Psoas muscle (tissue), 7 donors: ENCODE measurements at regions not wholly inside any gene's neighbourhood (a gene's known extent, or its start where the extent isn't known, plus 50 kb on each side); places are given as distances from the start of the nearest gene placed in this dataset.

Experiments used
- ATAC-seq, 4 donors: fragments of 200-7000 bp; cut with Tn5 transposase; one replicate each; pipeline ENCODE4 v1.9.1; 2020; ENCODE audit warnings: moderate library complexity in 3 of 4, mild to moderate bottlenecking in 2 of 4
- DNase-seq, 2 donors: peaks; one replicate each; pipeline ENCODE4 v3.0.0-alpha.2; 2020
- H3K27ac ChIP-seq: fragments of 200-600 bp; one replicate; pipeline ENCODE4 v1.8.0; 2022
- H3K27me3 ChIP-seq, 3 donors: fragments of 200-600 bp in 1 of 3; one replicate each; pipeline versions ENCODE4 v1.6.1 to v1.8.0; 2013 to 2022; ENCODE audit warnings: low read length in 2 of 3, mild to moderate bottlenecking in 2 of 3, moderate library complexity in 1 of 3; ENCODE audit not compliant: insufficient read depth in 3 of 3
- H3K36me3 ChIP-seq, 2 donors: fragments of 200-600 bp in 1 of 2; one replicate each; pipeline versions ENCODE4 v1.6.1 to v1.8.0; 2013 to 2022; ENCODE audit warnings: low read depth in 1 of 2, mild to moderate bottlenecking in 1 of 2, moderate library complexity in 1 of 2; ENCODE audit not compliant: insufficient read depth in 1 of 2
- H3K4me1 ChIP-seq: fragments of 200-600 bp; one replicate; pipeline ENCODE4 v1.8.0; 2022
- H3K4me3 ChIP-seq: fragments of 200-600 bp; one replicate; pipeline ENCODE4 v1.8.0; 2022; ENCODE audit warnings: mild to moderate bottlenecking
- H3K9me3 ChIP-seq: fragments of 200-600 bp; one replicate; pipeline ENCODE4 v1.8.0; 2022
- CTCF ChIP-seq: fragments of 200-600 bp; IDR thresholded peaks from one replicate; pipeline ENCODE4 v1.8.0; 2022; ENCODE audit warnings: antibody characterized with exemption
- WGBS, 3 donors: extraction: QIAGEN DNeasy Blood & Tissue Kit; methylation state at CpG; one replicate each; pipeline versions ENCODE4 v1.1.6 to v1.1.7; 2013; 5-methylcytosine and 5-hydroxymethylcytosine counted together
- intact Hi-C, 2 donors: fragments of 100-400 bp; cut with DNase I; formaldehyde crosslinking; loops; one replicate each; pipeline versions ENCODE4 v1.11.0 to v1.14.2; 2022
- donor health status: healthy with polysubstance abuse.
- donor health status: DM: no; HTN: no; CAD: no; lungs with moderate emphysema.
- donor health status: Bipolar disorder and iron deficiency.
- donor health status: healthy.
- donor health status: DM: yes; HTN: yes; CAD: no.
- donor health status: DM: no; HTN: no; CAD: no.
- donor health status: DM: yes; HTN: yes; CAD: no.

- intact Hi-C loops: no loop called here
- Histone ChIP-seq H3K27me3 (no peaks in the 10 kb centered on the region), H3K9me3 (peaks cover under 1% of the 10 kb centered on the region), H3K4me1 (no peaks in the 10 kb centered on the region), H3K27ac (no peak overlapping the region), H3K36me3 (no peaks in the 10 kb centered on the region), H3K4me3 (no peak overlapping the region)
- whole genome bisulfite sequencing, 3 donors: 43 to 57% (median 51%) methylated on average over 2 of the region's 2 CpGs
- no peak for TF ChIP-seq CTCF
- DNase-seq: no peak
- ATAC-seq: no peak
Observed at GRCh38 chr2:149926149-149926548, 338.6 kb upstream of the MMADHC start.

- no peak for ATAC-seq
- TF ChIP-seq CTCF: no peak
- no peak overlapping the region for H3K27ac ChIP-seq
- H3K4me3 ChIP-seq: no peak overlapping the region
- intact Hi-C loops: no loop called here
- DNase-seq: no peak
- no peaks in the 10 kb centered on the region for H3K27me3 ChIP-seq
- H3K4me1 ChIP-seq: no peaks in the 10 kb centered on the region
- H3K36me3 ChIP-seq: no peaks in the 10 kb centered on the region
- 90 to 94% (median 92%) methylated on average over 3 of the region's 3 CpGs for WGBS, 3 donors
- peaks cover 14% of the 10 kb centered on the region for H3K9me3 ChIP-seq
Observed at GRCh38 chr2:149924549-149925213, 337.1 kb upstream of the MMADHC start.

GRCh38 chr2:149924028-149924427 is 336.5 kb upstream of the MMADHC start:
- no peak for DNase-seq
- no peak for TF ChIP-seq CTCF
- Histone ChIP-seq H3K27ac (no peak overlapping the region), H3K9me3 (peaks cover 15% of the 10 kb centered on the region), H3K36me3 (no peaks in the 10 kb centered on the region), H3K27me3 (no peaks in the 10 kb centered on the region), H3K4me3 (no peak overlapping the region), H3K4me1 (no peaks in the 10 kb centered on the region)
- intact Hi-C loops: no loop called here
- 88 to 89% (median 89%) methylated on average over 3 of the region's 3 CpGs for WGBS, 3 donors
- no peak for ATAC-seq

GRCh38 chr2:149921911-149922616 is 334.5 kb upstream of the MMADHC start:
- peaks cover 15% of the 10 kb centered on the region for H3K9me3 ChIP-seq
- 92 to 96% (median 96%) methylated on average over 2 of the region's 2 CpGs for WGBS, 3 donors
- H3K4me3 ChIP-seq: no peak overlapping the region
- no peaks in the 10 kb centered on the region for H3K36me3 ChIP-seq
- H3K27ac ChIP-seq: no peak overlapping the region
- TF ChIP-seq CTCF: no peak
- no peaks in the 10 kb centered on the region for H3K4me1 ChIP-seq
- ATAC-seq (no peak), DNase-seq (no peak)
- intact Hi-C loops: no loop called here
- no peaks in the 10 kb centered on the region for H3K27me3 ChIP-seq
